Stimulated activated CD8-positive, alpha-beta memory T cell treated with anti-CD3 and anti-CD28 coated beads, Interleukin-7, amount 100 ng/mL, for 4 hours (primary cell): ENCODE measurements at regions not wholly inside any gene's neighbourhood (a gene's known extent, or its start where the extent isn't known, plus 50 kb on each side); places are given as distances from the start of the nearest gene placed in this dataset.

Experiments used
- DNase-seq, 2 donors: peaks; one replicate each; pipeline ENCODE4 v3.0.0-alpha.2; 2020; ENCODE audit warnings: low read depth in 2 of 2

DNA sequence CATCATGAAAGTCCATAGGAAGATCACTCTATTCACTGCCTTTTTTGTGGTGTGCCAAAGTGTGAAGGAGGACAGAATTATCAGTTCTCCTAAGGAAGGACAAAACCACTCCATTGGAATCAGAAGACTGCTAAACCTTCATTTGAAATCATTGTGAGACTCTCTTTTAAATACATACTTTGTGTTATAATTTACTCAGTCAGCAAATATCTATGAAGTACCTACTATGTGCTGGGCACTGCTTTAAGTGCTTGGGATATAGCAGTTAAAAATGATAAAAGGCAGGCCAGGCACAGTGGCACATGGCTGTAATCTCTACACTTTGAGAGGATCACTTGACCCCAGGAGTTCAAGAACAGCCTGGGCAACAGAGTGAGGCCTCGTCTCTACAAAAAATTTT, 692.3 kb downstream of the DSC3 start:
- DNase-seq: no peak

DNA sequence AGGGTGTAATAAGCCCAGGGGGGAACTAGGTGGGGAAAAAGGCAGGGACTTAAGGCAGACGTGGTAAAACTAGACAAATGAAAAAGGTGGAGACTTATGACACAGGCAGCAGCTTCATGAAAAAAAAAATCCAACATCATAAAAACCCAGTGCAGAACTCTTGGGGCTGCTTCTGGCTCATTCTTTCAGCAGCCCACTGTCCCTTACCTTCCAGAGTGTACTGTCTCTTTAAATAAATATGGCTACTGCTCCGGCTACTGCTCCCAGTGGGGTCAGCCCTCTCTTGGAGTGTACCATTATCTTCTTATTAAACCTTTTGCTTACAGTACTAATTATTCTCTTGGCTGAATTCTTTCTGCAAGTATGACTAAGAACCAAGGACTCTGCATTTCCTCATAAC, 699.5 kb downstream of the DSC3 start:
- no peak for DNase-seq

GRCh38 chr18:30342675-30343074, 699.9 kb downstream of the DSC3 start:
- DNase-seq: no peak

- DNase-seq: no peak
Observed at GRCh38 chr18:30334781-30335180, 707.8 kb downstream of the DSC3 start.

DNA sequence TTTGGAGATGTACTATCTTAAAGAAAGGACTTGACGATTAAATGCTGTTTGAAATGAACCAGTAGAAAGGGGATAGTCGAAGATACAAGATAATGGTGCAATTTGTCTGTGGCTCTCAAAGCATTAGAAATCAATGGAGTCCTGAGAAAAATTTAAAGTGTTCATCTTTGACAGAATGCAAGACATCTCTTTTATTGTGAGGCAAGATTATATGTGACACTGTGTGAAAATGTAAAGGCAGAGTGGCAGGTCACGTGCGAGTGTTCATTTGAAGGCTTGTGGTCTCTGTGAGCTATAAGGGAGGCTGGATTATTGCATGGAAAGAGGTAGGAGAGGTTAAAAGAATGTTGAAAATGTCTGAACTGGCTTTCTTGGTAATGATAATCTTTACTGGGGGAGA, 709.2 kb downstream of the DSC3 start:
- DNase-seq: no peak

- no peak for DNase-seq
Observed at GRCh38 chr18:30328839-30329238, 713.7 kb downstream of the DSC3 start.

DNA sequence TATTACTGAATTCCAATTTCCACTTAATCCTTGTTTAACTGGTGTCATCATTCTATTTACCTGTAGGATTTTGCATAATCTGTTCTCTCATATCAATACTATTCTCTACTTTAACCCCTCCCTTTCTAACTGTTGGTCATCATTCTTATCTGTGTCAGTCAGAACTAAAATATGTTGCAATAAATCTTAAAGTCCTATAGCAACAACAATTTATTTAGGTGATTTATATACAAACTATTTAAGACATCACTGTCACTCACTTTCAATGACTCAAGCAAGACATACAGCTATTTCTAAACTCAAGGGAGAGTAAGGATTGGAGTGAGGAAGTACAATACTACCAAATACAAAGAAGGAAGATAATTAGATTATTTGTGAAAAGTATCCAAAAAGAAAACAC, 740.4 kb downstream of the DSC3 start:
- DNase-seq: no peak

- DNase-seq: no peak
Observed at GRCh38 chr18:30298769-30299168, 743.8 kb downstream of the DSC3 start.

- no peak for DNase-seq
Observed at GRCh38 chr18:30288662-30289414, 753.7 kb downstream of the DSC3 start.

DNA sequence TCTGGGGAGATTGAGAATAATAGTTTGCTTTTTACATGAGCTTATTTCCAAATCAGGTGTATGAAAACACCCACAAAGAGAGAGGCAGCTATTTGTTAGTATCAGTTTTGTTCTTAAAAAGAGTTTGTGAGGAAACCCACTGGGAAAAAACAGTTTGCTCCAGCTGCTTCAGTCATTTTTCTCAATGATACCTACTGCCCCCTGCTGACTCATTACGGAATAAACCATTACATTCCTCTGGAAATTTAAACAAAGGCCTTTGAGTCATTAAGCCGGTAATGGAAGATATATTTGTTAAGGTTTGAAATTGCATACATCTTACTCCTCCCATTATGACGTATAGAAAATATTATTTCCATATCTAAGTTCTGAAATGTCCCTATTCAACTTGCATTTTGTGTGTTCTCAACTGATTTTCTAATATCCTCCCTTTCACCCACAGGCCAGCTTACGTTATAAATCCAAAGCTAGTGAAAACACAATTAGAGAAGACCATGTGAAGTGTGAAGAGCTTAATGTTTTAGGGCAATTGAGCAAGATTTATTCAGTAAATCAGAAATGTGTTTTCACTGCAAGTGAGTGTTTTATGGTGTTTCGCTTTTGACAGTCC, 761.6 kb downstream of the DSC3 start:
- no peak for DNase-seq

DNA sequence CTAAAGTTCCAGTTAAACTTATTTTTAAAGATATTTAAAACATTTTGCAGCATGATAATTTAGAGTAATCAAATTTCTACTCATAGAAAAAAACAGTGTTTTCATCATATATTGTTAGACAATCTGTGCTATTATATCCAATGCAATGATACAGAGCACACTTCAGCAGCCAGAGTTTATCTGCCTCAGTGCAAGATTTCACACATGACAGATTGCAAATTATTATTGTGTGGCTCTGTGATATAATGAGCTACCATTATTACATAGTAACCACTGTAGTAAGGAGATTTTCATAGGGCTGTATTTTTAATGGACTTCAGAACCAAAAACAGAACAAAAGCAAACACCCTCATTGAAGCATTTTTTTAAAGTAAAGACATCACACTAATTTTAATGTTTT, 762.4 kb downstream of the DSC3 start:
- DNase-seq: no peak

- no peak for DNase-seq
Observed at GRCh38 chr18:30277676-30278075, 764.9 kb downstream of the DSC3 start.

DNA sequence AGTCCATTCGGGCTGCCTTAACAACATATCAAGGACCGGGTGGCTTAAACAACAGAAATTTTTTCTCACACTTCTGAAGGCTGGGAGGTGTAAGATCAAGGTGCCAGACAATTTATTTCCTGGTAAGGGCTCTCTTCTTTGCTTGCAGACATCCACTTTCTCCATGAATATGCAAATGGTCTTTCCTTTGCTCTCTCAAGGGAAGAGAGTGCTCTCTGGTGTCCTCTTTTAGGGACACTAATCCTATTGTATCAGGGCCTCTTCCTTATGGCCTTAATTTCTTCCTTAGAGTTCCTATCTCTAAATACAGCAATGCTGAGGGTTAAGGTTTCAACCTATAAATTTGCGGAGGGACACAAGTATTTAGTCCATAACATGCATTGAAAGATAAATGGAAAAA, 770.8 kb downstream of the DSC3 start:
- DNase-seq: no peak

DNA sequence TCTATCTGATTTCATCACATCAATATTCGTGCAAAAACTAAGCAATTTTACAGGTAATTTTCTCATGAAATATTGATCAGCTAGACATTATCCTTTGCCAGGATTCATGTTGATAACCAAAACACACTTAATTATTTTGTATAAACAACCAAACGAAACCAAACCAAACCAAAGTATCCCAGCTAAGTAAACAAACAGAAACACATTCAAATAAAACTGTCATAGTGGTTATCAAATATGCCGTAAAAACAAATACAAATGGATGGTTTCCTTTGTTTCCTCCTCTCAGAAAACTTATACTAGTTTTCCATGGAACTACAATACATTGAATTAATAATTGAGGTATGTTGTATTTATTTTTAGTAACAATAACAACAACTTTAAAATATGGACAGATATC, 777.4 kb downstream of the DSC3 start:
- no peak for DNase-seq

DNA sequence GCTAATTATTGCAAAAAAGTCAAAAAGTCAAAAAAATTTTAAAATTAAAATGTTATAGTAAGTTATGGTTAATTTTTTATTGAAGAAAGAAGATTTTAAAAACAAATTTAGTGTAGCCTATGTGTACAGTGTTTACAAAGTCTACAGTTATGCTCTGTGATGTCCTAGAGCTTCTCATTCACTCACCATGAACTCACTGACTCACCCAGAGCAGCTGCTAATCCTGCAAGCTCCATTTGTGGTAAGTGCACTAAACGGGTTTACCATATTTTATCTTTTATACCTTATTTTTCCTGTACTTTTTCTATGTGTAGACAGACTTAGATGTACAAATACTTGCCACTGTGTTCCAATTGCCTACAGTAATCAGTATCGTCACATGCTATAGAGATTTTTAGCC, 788.2 kb downstream of the DSC3 start:
- DNase-seq: no peak

DNA sequence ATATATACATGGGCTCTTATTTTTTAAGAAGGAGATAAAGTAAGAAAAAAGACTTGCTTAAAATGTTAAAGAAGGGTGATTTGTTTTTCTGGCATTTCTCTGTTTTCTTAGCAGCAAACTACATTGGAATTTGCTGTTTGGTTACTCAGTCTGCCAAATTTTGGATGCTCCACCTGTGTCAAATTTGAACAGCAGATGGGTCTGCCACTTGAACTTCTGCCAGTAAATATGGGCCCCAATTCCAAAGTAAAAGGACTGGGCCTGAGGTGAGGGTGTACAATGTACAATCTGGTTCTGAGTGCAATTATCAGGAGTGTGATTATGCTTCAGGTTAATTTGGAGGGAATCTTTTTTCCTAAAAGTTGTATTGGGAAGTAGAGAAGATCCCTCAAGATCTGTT, 794.5 kb downstream of the DSC3 start:
- DNase-seq: no peak

DNA sequence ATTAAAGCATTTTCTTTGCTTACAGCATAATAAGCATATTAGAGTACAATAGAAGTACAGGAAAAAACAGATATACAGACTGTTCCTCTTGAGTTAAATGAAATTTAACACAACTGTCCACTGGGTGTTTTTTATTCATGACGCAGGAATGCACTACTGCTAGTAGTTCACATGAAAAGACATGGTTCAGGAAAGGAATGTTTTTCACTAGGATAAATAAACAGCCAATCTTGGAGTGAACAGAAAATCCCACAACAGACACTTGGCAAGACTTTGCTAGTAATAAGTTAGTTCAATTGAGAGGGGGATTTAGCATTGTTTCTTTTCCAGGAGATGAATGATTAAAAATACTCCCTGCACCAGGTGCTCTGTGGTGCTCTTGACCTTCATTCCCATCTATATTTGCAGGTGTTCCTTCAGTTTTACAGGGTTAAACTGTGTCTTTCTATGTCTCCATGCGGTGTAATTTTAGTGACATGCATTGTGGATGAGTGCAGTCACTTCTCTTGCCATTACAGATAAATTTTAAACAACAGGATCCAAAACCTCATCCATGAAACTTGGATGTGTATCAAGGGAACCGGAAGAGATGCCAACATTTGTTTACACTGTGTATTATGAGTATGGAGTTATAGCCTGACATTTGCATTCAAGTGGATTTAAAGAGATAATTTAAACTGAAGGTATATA, 796.6 kb downstream of the DSC3 start:
- no peak for DNase-seq

DNA sequence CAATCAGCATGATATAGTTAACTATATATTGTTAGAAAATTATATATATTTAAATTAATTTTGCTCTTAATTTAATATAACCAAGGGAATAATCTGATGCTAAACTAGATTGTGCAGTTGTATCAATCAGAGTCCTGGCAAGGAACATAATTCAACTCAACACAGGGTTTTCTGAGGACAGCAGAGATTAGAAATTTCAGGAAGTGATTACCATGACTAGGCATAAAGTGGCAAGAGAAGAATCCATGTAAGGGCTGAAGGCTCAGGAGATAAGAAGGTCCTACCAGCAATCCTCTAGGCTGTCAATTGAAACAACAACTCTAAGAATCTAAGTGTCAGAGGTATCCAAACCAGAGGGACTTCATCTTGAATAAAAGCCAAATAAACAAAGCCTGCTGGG, 807.8 kb downstream of the DSC3 start:
- DNase-seq: no peak

DNA sequence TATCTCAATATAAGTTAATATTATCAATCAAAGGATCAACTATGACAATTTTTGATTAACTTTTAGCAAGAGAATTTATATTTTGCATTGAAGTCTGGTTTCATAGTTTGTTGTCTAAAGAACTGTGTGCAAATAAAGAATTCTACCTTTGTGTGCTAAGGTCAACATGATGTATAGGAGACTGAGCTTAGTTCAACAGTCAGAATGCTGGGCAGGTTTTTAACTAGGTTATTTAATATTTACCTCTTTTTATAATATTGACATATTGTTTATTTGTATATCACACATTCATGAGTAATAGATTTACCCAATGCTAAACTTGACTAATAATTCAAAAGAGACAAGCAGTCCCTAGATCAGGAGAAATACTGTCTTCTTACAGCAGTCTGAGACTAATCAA, 831.4 kb downstream of the DSC3 start:
- DNase-seq: no peak

DNA sequence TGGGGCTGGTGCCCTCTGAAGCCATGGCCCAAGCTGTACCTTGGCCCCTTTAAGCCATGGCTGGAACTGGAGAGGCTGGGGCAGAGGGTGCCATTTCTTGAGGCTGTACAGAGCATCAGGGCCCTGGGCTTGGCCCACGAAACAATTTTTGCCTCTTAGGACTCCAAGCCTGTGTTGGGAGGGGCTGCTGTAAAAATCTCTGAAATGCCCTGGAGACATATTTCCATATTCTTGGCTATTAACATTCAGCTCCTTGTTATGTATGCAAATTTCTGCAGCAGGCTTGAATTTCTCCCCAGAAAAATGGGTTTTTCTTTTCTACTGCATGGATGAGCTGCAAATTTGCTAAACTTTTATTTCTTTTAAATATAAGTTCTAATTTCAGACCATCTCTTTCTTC, 834.0 kb downstream of the DSC3 start:
- no peak for DNase-seq

- DNase-seq: no peak
Observed at GRCh38 chr18:30192216-30192615, 850.3 kb downstream of the DSC3 start.

DNA sequence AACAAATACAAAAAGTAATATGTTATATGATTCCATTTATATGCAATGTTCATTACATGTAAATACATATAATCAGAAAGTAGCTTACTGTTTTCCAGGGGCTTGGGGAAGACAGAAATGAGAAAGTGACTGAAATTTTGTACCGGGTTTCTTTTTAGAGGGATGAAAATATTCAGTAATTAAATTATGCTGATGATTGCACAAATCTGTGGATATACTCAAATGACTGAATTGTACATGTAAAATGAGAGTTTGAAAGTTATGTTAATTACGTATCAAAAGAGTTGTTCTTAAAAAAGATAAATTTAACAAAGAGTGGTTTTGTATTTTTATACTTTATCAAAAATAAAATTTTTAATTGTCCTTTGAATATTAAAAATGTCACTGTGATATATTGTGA, 856.3 kb downstream of the DSC3 start:
- no peak for DNase-seq

DNA sequence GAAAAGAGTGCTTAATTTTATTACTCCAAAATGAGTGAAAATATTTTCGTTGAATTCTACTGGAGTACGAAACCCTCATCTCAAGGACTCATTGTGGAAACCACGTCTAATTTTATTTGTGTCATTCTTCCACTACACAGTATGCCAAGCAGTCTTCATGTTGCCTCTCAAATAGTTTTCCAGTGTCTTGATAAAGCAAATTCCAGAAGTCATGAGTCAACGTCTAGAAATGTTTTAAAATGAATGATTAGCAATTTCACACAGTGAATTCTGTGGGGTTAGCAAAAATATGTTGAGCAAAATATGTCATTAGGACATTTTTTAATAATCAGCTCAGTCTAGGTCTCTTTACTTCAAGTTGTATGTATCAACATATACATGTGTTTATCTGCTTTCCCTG, 865.5 kb downstream of the DSC3 start:
- no peak for DNase-seq
